ENCODE measurements at regions not wholly inside any gene's neighbourhood (a gene's known extent, or its start where the extent isn't known, plus 50 kb on each side); places are given as distances from the start of the nearest gene placed in this dataset.

- DNase-seq (ENCODE audit: low read depth in 3 of 3) = no peak
These were observed 108.9 kb upstream of the NCAM1 start for GRCh38 chr11:112852143-112852866.

GRCh38 chr11:112856133-112856532, 105.1 kb upstream of the NCAM1 start:
- DNase-seq (ENCODE audit: low read depth in 3 of 3) = no peak

- DNase-seq (ENCODE audit: low read depth in 3 of 3) = no peak
These were observed 104.6 kb upstream of the NCAM1 start for GRCh38 chr11:112856591-112856990.

- DNase-seq (ENCODE audit: low read depth in 3 of 3) = no peak
These were observed 102.8 kb upstream of the NCAM1 start for GRCh38 chr11:112858289-112859023.

- DNase-seq (ENCODE audit: low read depth in 3 of 3) = no peak
These were observed 101.4 kb upstream of the NCAM1 start for GRCh38 chr11:112859787-112860186.

GRCh38 chr11:112861356-112861755, 99.9 kb upstream of the NCAM1 start:
- no peak for DNase-seq (ENCODE audit: low read depth in 3 of 3)

GRCh38 chr11:112863305-112863704, 97.9 kb upstream of the NCAM1 start:
- DNase-seq (ENCODE audit: low read depth in 3 of 3) = no peak

- DNase-seq (ENCODE audit: low read depth in 3 of 3) = no peak
These were observed 96.5 kb upstream of the NCAM1 start for GRCh38 chr11:112864672-112865071.

GRCh38 chr11:112871909-112872500, 89.2 kb upstream of the NCAM1 start:
- DNase-seq (ENCODE audit: low read depth in 3 of 3) = no peak

GRCh38 chr11:112874980-112875379, 86.2 kb upstream of the NCAM1 start:
- no peak for DNase-seq (ENCODE audit: low read depth in 3 of 3)

- DNase-seq (ENCODE audit: low read depth in 3 of 3) = no peak
These were observed 83.6 kb upstream of the NCAM1 start for GRCh38 chr11:112877581-112877980.

GRCh38 chr11:112878033-112878601, 83.1 kb upstream of the NCAM1 start:
- DNase-seq (ENCODE audit: low read depth in 3 of 3) = no peak

GRCh38 chr11:112880495-112880894, 80.7 kb upstream of the NCAM1 start:
- DNase-seq (ENCODE audit: low read depth in 3 of 3) = no peak

- no peak for DNase-seq (ENCODE audit: low read depth in 3 of 3)
These were observed 79.8 kb upstream of the NCAM1 start for GRCh38 chr11:112881461-112881860.

- DNase-seq (ENCODE audit: low read depth in 3 of 3) = no peak
These were observed 78.5 kb upstream of the NCAM1 start for GRCh38 chr11:112882494-112883381.

GRCh38 chr11:112884012-112884767, 77.0 kb upstream of the NCAM1 start:
- no peak for DNase-seq (ENCODE audit: low read depth in 3 of 3)

GRCh38 chr11:112885744-112886433, 75.3 kb upstream of the NCAM1 start:
- DNase-seq (ENCODE audit: low read depth in 3 of 3) = no peak

GRCh38 chr11:112886434-112887370, 74.5 kb upstream of the NCAM1 start:
- DNase-seq (ENCODE audit: low read depth in 3 of 3) = no peak

- DNase-seq (ENCODE audit: low read depth in 3 of 3) = no peak
These were observed 71.8 kb upstream of the NCAM1 start for GRCh38 chr11:112889446-112889845.

Data from stimulated activated CD4-positive, alpha-beta T cell treated with anti-CD3 and anti-CD28 coated beads, TNF-alpha, amount 100 ng/mL, for 24 hours (primary cell).